Stimulated activated effector memory CD8-positive, alpha-beta T cell treated with anti-CD3 and anti-CD28 coated beads, Interleukin-12 subunit alpha, Interleukin-12 subunit beta, amount 100 ng/mL, for 72 hours (primary cell): ENCODE measurements at regions not wholly inside any gene's neighbourhood (a gene's known extent, or its start where the extent isn't known, plus 50 kb on each side); places are given as distances from the start of the nearest gene placed in this dataset.
A peak's percentile ranks its signal among the peaks of the same experiment; 100 is the strongest.
"Not testable (repeated sequence)": the region's sequence is repeated elsewhere in the genome, so short reads cannot be mapped to it uniquely, and the experiment has no call there.

Experiments used
- ATAC-seq: fragments of 150-1000 bp; cut with Tn5 transposase; 2 replicates; pipeline ENCODE4 v1.10.0; 2021
- DNase-seq, 2 donors: peaks; one replicate each; pipeline ENCODE4 v3.0.0; 2021 to 2022; ENCODE audit warnings: low spot score in 2 of 2
- H3K27ac Mint-ChIP-seq: one replicate; pipeline ENCODE4 v1.8.0; 2022; ENCODE audit warnings: mild to moderate bottlenecking, mixed read lengths
- H3K36me3 Mint-ChIP-seq: one replicate; pipeline ENCODE4 v1.8.0; 2022; ENCODE audit warnings: mild to moderate bottlenecking, mixed read lengths
- H3K4me1 Mint-ChIP-seq: one replicate; pipeline ENCODE4 v1.8.0; 2022; ENCODE audit warnings: mixed read lengths
- H3K4me3 Mint-ChIP-seq: one replicate; pipeline ENCODE4 v1.8.0; 2022; ENCODE audit warnings: mild to moderate bottlenecking, mixed read lengths
- H3K9me3 Mint-ChIP-seq: one replicate; pipeline ENCODE4 v1.8.0; 2022; ENCODE audit warnings: mixed read lengths

- H3K9me3 Mint-ChIP-seq, result no peaks in the 10 kb centered on the region
- H3K36me3 Mint-ChIP-seq, result no peaks in the 10 kb centered on the region
- H3K4me3 Mint-ChIP-seq, result no peak overlapping the region
Measured at GRCh38 chr2:182605166-182605565, 110.9 kb upstream of the DNAJC10 start.

GRCh38 chr2:182606728-182607681 lies 109.1 kb upstream of the DNAJC10 start:
- Mint-ChIP-seq H3K27ac (no peak overlapping the region), H3K36me3 (no peaks in the 10 kb centered on the region), H3K4me3 (no peak overlapping the region), H3K4me1 (no peaks in the 10 kb centered on the region), H3K9me3 (no peaks in the 10 kb centered on the region)
- DNase-seq, result no peak
- no peak for ATAC-seq

More at GRCh38 chr2:182605166-182605565, 110.9 kb upstream of the DNAJC10 start:
- ATAC-seq, result no peak
- no peak for DNase-seq
- no peak overlapping the region for H3K27ac Mint-ChIP-seq
- H3K4me1 Mint-ChIP-seq, result no peaks in the 10 kb centered on the region

DNA sequence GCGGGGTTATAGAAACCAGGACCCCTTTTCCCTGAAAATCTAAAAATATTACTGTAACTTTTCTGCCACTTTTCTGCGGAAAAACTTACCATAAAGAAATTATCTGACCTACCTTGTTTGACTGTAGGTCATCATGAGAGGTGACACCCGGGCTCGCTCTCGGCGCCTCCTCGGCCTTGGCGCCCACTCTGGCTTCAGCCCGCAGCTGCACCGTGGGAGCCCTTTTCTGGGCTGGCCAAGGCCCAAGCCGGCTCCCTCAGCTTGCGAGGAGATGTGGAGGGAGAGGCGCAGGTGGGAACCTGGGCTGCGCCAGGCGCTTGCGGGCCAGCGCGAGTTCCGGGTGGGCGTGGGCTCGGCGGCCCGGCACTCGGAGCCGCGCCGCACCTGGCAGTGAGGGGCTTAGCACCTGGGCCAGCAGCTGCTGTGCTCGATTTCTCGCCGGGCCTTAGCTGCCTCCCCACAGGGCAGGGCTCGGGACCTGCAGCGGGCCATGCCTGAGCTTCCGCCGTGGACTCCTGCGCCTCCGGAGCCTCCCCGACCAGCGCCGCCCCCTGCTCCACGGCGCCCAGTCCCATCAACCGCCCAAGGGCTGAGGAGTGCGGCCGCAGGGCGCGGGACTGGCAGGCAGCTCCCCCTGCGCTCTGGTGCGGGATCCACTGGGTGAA lies 107.7 kb upstream of the DNAJC10 start:
- Mint-ChIP-seq H3K9me3 (no peaks in the 10 kb centered on the region), H3K4me1 (no peaks in the 10 kb centered on the region), H3K4me3 (no peak overlapping the region), H3K27ac (no peak overlapping the region), H3K36me3 (no peaks in the 10 kb centered on the region)
- no peak for ATAC-seq
- DNase-seq, result no peak

DNA sequence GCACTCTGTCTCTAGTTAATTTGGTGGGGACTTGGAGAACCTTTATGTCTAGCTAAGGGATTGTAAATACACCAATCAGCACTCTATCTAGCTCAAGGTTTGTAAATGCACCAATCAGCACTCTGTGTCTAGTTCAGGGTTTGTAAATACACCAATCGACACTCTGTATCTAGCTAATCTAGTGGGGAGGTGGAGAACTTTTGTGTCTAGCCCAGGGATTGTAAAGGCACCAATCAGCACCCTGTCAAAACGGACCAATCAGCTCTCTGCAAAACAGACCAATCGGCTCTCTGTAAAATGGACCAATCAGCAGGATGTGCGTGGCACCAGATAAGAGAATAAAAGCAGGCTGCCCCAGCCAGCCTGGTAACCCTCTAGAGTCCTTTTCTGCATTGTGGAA lies 107.1 kb upstream of the DNAJC10 start:
- not testable (repeated sequence) for ATAC-seq, DNase-seq, H3K9me3 Mint-ChIP-seq, H3K4me1 Mint-ChIP-seq, H3K27ac Mint-ChIP-seq, H3K4me3 Mint-ChIP-seq, H3K36me3 Mint-ChIP-seq

GRCh38 chr2:182610231-182610630 lies 105.8 kb upstream of the DNAJC10 start:
- no peak overlapping the region for H3K27ac Mint-ChIP-seq
- no peaks in the 10 kb centered on the region for H3K9me3 Mint-ChIP-seq
- no peaks in the 10 kb centered on the region for H3K36me3 Mint-ChIP-seq
- no peak for ATAC-seq
- DNase-seq, result no peak
- H3K4me1 Mint-ChIP-seq, result no peaks in the 10 kb centered on the region
- H3K4me3 Mint-ChIP-seq, result no peak overlapping the region

- Mint-ChIP-seq H3K27ac (no peak overlapping the region), H3K4me1 (no peaks in the 10 kb centered on the region), H3K9me3 (no peaks in the 10 kb centered on the region), H3K4me3 (no peak overlapping the region), H3K36me3 (no peaks in the 10 kb centered on the region)
- no peak for ATAC-seq
- no peak for DNase-seq
Measured at GRCh38 chr2:182611009-182611408, 105.0 kb upstream of the DNAJC10 start.

DNA sequence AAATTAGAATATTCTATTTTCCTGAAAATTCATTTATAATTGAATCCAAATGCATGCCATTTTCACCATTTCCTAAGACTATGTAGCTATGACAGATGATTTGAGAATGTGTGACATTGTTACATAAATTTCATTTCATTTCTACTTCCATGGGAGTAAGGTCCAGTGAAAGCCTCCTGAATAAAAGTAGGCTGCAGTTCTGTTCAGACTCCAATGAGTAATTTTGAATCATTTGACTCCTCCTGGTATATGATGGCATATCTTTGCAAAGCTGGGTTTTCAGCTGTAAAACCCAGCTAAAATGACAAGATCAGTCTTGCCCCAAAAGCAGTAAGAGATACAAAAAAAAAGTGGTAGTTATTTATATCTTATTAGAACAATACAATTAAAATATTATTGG lies 101.0 kb upstream of the DNAJC10 start:
- Mint-ChIP-seq H3K4me1 (no peaks in the 10 kb centered on the region), H3K27ac (no peak overlapping the region), H3K36me3 (no peaks in the 10 kb centered on the region), H3K9me3 (no peaks in the 10 kb centered on the region), H3K4me3 (no peak overlapping the region)
- DNase-seq, result no peak
- ATAC-seq, result no peak

DNA sequence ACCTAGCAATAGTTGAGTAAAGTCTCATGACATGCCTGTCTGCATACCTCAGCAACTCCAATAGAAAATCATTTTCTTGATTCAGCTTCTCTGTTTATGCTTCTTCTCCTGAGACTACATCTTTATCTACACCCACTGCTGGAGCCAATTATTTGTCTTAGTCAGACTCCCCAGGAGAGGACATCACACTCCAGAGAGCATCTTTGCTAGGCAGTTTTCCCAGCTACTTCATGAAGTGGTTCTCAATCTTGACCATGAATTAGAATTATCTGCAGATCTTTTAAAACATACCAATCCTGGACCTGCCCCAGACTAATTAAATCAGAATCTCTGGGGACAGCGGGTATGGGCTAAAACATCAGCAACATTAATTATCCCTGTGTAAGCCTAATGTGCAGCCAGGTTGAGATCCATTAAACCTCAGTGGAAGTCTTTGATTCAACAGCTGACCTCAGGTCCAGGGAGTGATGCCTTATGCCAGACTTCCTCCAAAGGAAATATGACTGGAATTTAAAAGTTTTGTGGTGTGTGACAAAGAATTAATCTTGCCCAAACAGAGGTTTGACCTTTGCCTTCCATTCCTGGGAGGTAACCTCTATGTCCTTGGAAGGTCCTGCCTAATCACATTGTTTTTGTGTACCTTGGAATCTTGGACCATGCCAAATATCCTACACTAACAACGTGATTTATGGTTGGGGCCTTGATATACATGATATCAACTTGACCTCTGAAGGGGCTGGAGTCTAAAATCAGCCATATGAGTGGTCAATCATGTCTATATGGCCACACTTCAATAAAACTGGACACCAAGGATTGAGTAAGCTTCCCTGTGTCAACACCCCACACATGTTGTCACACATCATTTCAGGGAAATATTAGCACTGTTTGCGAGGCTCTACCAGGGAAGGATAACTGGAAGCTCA lies 99.3 kb upstream of the DNAJC10 start:
- Mint-ChIP-seq H3K36me3 (no peaks in the 10 kb centered on the region), H3K9me3 (no peaks in the 10 kb centered on the region), H3K4me1 (no peaks in the 10 kb centered on the region), H3K27ac (no peak overlapping the region), H3K4me3 (no peak overlapping the region)
- DNase-seq (no peak), ATAC-seq (peak; percentile 28)

DNA sequence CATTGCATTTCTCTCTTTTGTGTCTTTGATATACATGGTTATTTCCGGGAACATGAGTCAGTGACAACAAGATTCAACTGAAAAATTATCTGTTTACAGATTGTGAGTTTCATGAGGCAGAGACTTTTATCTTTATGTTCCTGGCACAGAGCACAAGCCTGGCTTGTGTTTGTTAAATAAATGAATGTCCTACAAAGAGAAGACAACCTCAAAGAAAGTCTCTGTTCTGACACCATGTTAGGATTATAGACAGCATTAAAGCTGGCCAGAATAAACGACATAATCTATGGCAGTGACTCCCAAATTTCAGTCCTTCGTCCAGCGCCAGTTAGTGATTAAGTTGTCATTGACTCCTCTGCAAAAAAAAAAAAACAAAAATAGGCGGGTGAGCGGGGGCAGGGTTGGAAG lies 97.4 kb upstream of the DNAJC10 start:
- Mint-ChIP-seq H3K9me3 (no peaks in the 10 kb centered on the region), H3K4me1 (no peaks in the 10 kb centered on the region), H3K27ac (no peak overlapping the region), H3K4me3 (no peak overlapping the region), H3K36me3 (no peaks in the 10 kb centered on the region)
- no peak for DNase-seq
- ATAC-seq, result no peak

DNA sequence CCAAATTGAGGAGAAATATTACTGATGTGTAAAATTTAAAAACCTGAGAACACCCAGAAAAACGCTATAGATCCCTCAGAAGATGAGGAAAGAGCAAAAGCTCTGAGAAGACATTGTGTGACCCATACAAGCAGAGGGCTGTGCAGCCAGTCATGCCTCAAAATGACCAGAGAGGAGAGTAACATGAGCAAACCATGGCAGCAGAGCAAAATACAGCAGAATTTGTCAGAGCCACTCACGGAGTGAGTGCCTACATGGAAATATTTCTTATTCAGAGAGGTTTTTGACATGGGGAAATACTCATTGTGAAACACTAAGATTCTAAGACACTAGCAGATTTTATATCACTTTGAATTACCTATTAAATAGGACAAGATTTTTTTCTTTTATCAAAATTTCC lies 96.8 kb upstream of the DNAJC10 start:
- Mint-ChIP-seq H3K27ac (no peak overlapping the region), H3K36me3 (no peaks in the 10 kb centered on the region), H3K4me3 (no peak overlapping the region), H3K9me3 (no peaks in the 10 kb centered on the region), H3K4me1 (no peaks in the 10 kb centered on the region)
- ATAC-seq, result no peak
- no peak for DNase-seq

DNA sequence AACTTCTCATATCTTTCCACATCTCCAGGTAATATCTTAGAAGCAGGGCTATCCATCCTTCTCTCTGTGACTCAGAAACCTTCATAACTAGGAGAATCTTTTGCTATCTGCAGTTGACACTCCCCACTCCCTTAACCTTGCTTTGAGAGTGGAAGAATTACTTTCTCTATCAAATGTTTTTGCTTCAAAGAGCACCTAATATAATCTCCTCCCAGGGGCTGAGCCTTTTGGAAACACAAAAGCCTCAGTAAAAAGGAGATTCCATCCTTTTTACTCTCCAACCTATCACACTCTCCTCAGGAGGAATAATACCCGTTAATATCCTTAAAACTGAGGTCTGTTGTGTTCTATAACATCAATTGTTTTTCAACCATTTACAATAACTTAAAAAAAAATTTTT lies 94.9 kb upstream of the DNAJC10 start:
- Mint-ChIP-seq H3K9me3 (no peaks in the 10 kb centered on the region), H3K4me1 (no peaks in the 10 kb centered on the region), H3K4me3 (no peak overlapping the region), H3K36me3 (no peaks in the 10 kb centered on the region), H3K27ac (no peak overlapping the region)
- ATAC-seq, result no peak
- no peak for DNase-seq

GRCh38 chr2:182621810-182622209 lies 94.2 kb upstream of the DNAJC10 start:
- no peak for ATAC-seq
- no peaks in the 10 kb centered on the region for H3K4me1 Mint-ChIP-seq

GRCh38 chr2:182622231-182622630 lies 93.8 kb upstream of the DNAJC10 start:
- no peak overlapping the region for H3K4me3 Mint-ChIP-seq
- no peaks in the 10 kb centered on the region for H3K9me3 Mint-ChIP-seq
- no peaks in the 10 kb centered on the region for H3K36me3 Mint-ChIP-seq
- no peak for DNase-seq
- no peak overlapping the region for H3K27ac Mint-ChIP-seq
- ATAC-seq, result no peak
- no peaks in the 10 kb centered on the region for H3K4me1 Mint-ChIP-seq

More at GRCh38 chr2:182621810-182622209, 94.2 kb upstream of the DNAJC10 start:
- H3K4me3 Mint-ChIP-seq, result no peak overlapping the region
- no peak for DNase-seq
- H3K27ac Mint-ChIP-seq, result no peak overlapping the region
- no peaks in the 10 kb centered on the region for H3K36me3 Mint-ChIP-seq
- H3K9me3 Mint-ChIP-seq, result no peaks in the 10 kb centered on the region

GRCh38 chr2:182625814-182626213 lies 90.2 kb upstream of the DNAJC10 start:
- Mint-ChIP-seq H3K36me3 (no peaks in the 10 kb centered on the region), H3K4me3 (no peak overlapping the region), H3K4me1 (no peaks in the 10 kb centered on the region)

DNA sequence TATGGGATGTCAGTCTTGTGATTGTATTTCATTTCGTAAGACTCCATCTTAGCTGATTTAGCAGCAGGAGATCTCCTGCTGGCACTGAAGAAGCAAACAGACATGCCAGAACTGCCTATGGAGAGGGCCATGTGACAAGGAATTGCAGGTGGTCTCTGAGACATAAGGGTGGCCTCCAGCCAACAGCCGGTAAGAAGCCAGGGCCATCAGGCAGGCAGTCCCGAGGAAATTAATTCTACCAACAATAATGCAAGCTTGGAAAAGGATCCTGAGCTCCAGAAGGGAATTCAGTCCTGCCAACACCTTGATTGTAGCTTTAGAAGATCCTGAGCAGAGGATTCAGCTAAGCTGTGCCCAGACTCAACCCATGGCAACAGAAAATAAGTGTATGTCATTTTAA lies 87.1 kb upstream of the DNAJC10 start:
- Mint-ChIP-seq H3K9me3 (no peaks in the 10 kb centered on the region), H3K4me1 (no peaks in the 10 kb centered on the region), H3K27ac (no peak overlapping the region), H3K36me3 (no peaks in the 10 kb centered on the region), H3K4me3 (no peak overlapping the region)
- no peak for ATAC-seq
- DNase-seq, result no peak

More at GRCh38 chr2:182625814-182626213, 90.2 kb upstream of the DNAJC10 start:
- no peaks in the 10 kb centered on the region for H3K9me3 Mint-ChIP-seq
- no peak overlapping the region for H3K27ac Mint-ChIP-seq
- no peak for DNase-seq
- ATAC-seq, result no peak
